ENCODE measurements at regions not wholly inside any gene's neighbourhood (a gene's known extent, or its start where the extent isn't known, plus 50 kb on each side); places are given as distances from the start of the nearest gene placed in this dataset.
"Not testable (repeated sequence)": the region's sequence is repeated elsewhere in the genome, so short reads cannot be mapped to it uniquely, and the experiment has no call there.

- Histone ChIP-seq H2AFZ (ENCODE audit: control insufficient read depth, low read length) (no peak overlapping the region), H4K20me1 (ENCODE audit: control insufficient read depth, extremely low read depth, insufficient read depth, low read length) (no peaks in the 10 kb centered on the region), H3K79me2 (ENCODE audit: control insufficient read depth, insufficient read depth, low read length) (no peaks in the 10 kb centered on the region), H3K4me3 (ENCODE audit: control insufficient read depth in 2 of 3, extremely low read depth in 1 of 3, insufficient read depth in 2 of 3, low read depth in 1 of 3, low read length in 3 of 3) (no peak overlapping the region), H3K27ac (ENCODE audit: control insufficient read depth, insufficient read depth, low read length) (no peak overlapping the region), H3K4me1 (ENCODE audit: control insufficient read depth, extremely low read depth, insufficient read depth, low read length) (no peaks in the 10 kb centered on the region), H3K9ac (ENCODE audit: control insufficient read depth, extremely low read depth, insufficient read depth, low read length) (no peak overlapping the region), H3K4me2 (ENCODE audit: control insufficient read depth, extremely low read depth, insufficient read depth, low read depth, low read length) (no peak overlapping the region), H3K36me3 (ENCODE audit: control insufficient read depth in 2 of 2, extremely low read depth in 1 of 2, insufficient read depth in 2 of 2, low read length in 2 of 2) (no peaks in the 10 kb centered on the region), H3K9me1 (ENCODE audit: control insufficient read depth, extremely low read depth, insufficient read depth, low read length) (no peaks in the 10 kb centered on the region), H3K9me3 (ENCODE audit: control insufficient read depth, low read depth, low read length) (no peaks in the 10 kb centered on the region), H3K27me3 (ENCODE audit: control insufficient read depth, extremely low read depth, insufficient read depth, low read length) (no peaks in the 10 kb centered on the region)
- dilution Hi-C loops (cut with MboI; ENCODE audit: extremely low pct_ligation_motif_present, low sequenced_read_pairs) = no loop called here
- DNase-seq (ENCODE audit: low read depth, low spot score) (no peak), FAIRE-seq (no peak)
- TF ChIP-seq CTCF (optimal IDR thresholded peaks at IDR 0.05 in 1 of 3, IDR thresholded peaks at IDR 0.05 in 1 of 3, conservative IDR thresholded peaks at IDR 0.05 in 1 of 3; ENCODE audit: extremely low read depth in 1 of 3, insufficient read depth in 2 of 3, low read length in 3 of 3) (no peak), EZH2 (IDR thresholded peaks at IDR 0.05; ENCODE audit: low read length) (no peak)
These were observed 243.5 kb downstream of the MAT2B start for GRCh38 chr5:163748934-163749333.

- H3K4me3 ChIP-seq (ENCODE audit: control insufficient read depth in 2 of 3, extremely low read depth in 1 of 3, insufficient read depth in 2 of 3, low read depth in 1 of 3, low read length in 3 of 3); H3K9ac ChIP-seq (ENCODE audit: control insufficient read depth, extremely low read depth, insufficient read depth, low read length); H3K9me3 ChIP-seq (ENCODE audit: control insufficient read depth, low read depth, low read length); H3K9me1 ChIP-seq (ENCODE audit: control insufficient read depth, extremely low read depth, insufficient read depth, low read length); dilution Hi-C loops (cut with MboI; ENCODE audit: extremely low pct_ligation_motif_present, low sequenced_read_pairs); H4K20me1 ChIP-seq (ENCODE audit: control insufficient read depth, extremely low read depth, insufficient read depth, low read length); H3K4me2 ChIP-seq (ENCODE audit: control insufficient read depth, extremely low read depth, insufficient read depth, low read depth, low read length); H3K79me2 ChIP-seq (ENCODE audit: control insufficient read depth, insufficient read depth, low read length); FAIRE-seq; H2AFZ ChIP-seq (ENCODE audit: control insufficient read depth, low read length); H3K27ac ChIP-seq (ENCODE audit: control insufficient read depth, insufficient read depth, low read length); H3K27me3 ChIP-seq (ENCODE audit: control insufficient read depth, extremely low read depth, insufficient read depth, low read length); DNase-seq (ENCODE audit: low read depth, low spot score); H3K36me3 ChIP-seq (ENCODE audit: control insufficient read depth in 2 of 2, extremely low read depth in 1 of 2, insufficient read depth in 2 of 2, low read length in 2 of 2); H3K4me1 ChIP-seq (ENCODE audit: control insufficient read depth, extremely low read depth, insufficient read depth, low read length): not testable (repeated sequence)
These were observed 245.0 kb downstream of the MAT2B start for GRCh38 chr5:163750415-163750814.

GRCh38 chr5:163755505-163755904 lies 250.1 kb downstream of the MAT2B start:
- Histone ChIP-seq H3K36me3 (ENCODE audit: control insufficient read depth in 2 of 2, extremely low read depth in 1 of 2, insufficient read depth in 2 of 2, low read length in 2 of 2) (no peaks in the 10 kb centered on the region), H3K9me1 (ENCODE audit: control insufficient read depth, extremely low read depth, insufficient read depth, low read length) (no peaks in the 10 kb centered on the region), H3K4me3 (ENCODE audit: control insufficient read depth in 2 of 3, extremely low read depth in 1 of 3, insufficient read depth in 2 of 3, low read depth in 1 of 3, low read length in 3 of 3) (no peak overlapping the region), H3K4me2 (ENCODE audit: control insufficient read depth, extremely low read depth, insufficient read depth, low read depth, low read length) (no peak overlapping the region), H2AFZ (ENCODE audit: control insufficient read depth, low read length) (no peak overlapping the region), H3K9me3 (ENCODE audit: control insufficient read depth, low read depth, low read length) (no peaks in the 10 kb centered on the region), H3K27me3 (ENCODE audit: control insufficient read depth, extremely low read depth, insufficient read depth, low read length) (no peaks in the 10 kb centered on the region), H3K9ac (ENCODE audit: control insufficient read depth, extremely low read depth, insufficient read depth, low read length) (no peak overlapping the region), H3K79me2 (ENCODE audit: control insufficient read depth, insufficient read depth, low read length) (no peaks in the 10 kb centered on the region), H3K4me1 (ENCODE audit: control insufficient read depth, extremely low read depth, insufficient read depth, low read length) (no peaks in the 10 kb centered on the region), H4K20me1 (ENCODE audit: control insufficient read depth, extremely low read depth, insufficient read depth, low read length) (no peaks in the 10 kb centered on the region), H3K27ac (ENCODE audit: control insufficient read depth, insufficient read depth, low read length) (no peak overlapping the region)
- FAIRE-seq (no peak), DNase-seq (ENCODE audit: low read depth, low spot score) (no peak)
- dilution Hi-C loops (cut with MboI; ENCODE audit: extremely low pct_ligation_motif_present, low sequenced_read_pairs) = no loop called here
- TF ChIP-seq EZH2 (IDR thresholded peaks at IDR 0.05; ENCODE audit: low read length) (no peak), CTCF (optimal IDR thresholded peaks at IDR 0.05 in 1 of 3, IDR thresholded peaks at IDR 0.05 in 1 of 3, conservative IDR thresholded peaks at IDR 0.05 in 1 of 3; ENCODE audit: extremely low read depth in 1 of 3, insufficient read depth in 2 of 3, low read length in 3 of 3) (no peak)

Data from keratinocyte (primary cell).